Heart left ventricle (tissue), 13 donors: ENCODE measurements at regions not wholly inside any gene's neighbourhood (a gene's known extent, or its start where the extent isn't known, plus 50 kb on each side); places are given as distances from the start of the nearest gene placed in this dataset.

ENCODE experiments used
- CTCF ChIP-seq, 12 donors: fragments of 200-600 bp; sonication (generic) in 4 of 12; IDR thresholded peaks; one replicate each; pipeline versions ENCODE4 v1.5.0 to v1.8.0; 2018 to 2022; ENCODE audit warnings: antibody characterized with exemption in 12 of 12, mild to moderate bottlenecking in 5 of 12
- POLR2A ChIP-seq, 2 donors: fragments of 450-650 bp; IDR thresholded peaks; one replicate each; pipeline ENCODE4 v1.6.1; 2017; ENCODE audit warnings: antibody characterized with exemption in 2 of 2, mild to moderate bottlenecking in 2 of 2, moderate library complexity in 2 of 2
- donor health status: ischemic (EF 13 %, LVEDD 7.1; RV severe dilation, severe dysfunction).
- donor health status: DM: no; HTN: yes; CAD: no.
- donor health status: DM: no; HTN: no; CAD: no.
- donor health status: ischemic (EF 25% LVEDD 6.9; RV normal size, moderate dysfunction).
- donor health status: ischemic (EF 25% LVEDD 5.7; RV mildly dilated, moderate dysfunction).
- donor health status: ischemic (EF 35%, LVEDD 5.7; RV mildly dilated, moderate dysfunction).
- donor health status: nonischemic (EF 11% LVEDD 7.7; RV severe dilation, severe dysfunction).
- donor health status: DM: yes; HTN: yes; CAD: no.
- donor health status: PGD.
- donor health status: ischemic (EF 29% LVEDD 5.4; RV normal size, mild dysfunction).
- donor health status: nonischemic (EF 23%, LVEDD 6.1; RV moderate dilation, normal function).

GRCh38 chr5:15373151-15373550 is 126.8 kb upstream of the FBXL7 start:
- no peak for TF ChIP-seq CTCF (IDR thresholded peaks at IDR 0.05)
- no peak for TF ChIP-seq POLR2A (IDR thresholded peaks at IDR 0.05)
